ENCODE measurements at regions not wholly inside any gene's neighbourhood (a gene's known extent, or its start where the extent isn't known, plus 50 kb on each side); places are given as distances from the start of the nearest gene placed in this dataset.

DNA sequence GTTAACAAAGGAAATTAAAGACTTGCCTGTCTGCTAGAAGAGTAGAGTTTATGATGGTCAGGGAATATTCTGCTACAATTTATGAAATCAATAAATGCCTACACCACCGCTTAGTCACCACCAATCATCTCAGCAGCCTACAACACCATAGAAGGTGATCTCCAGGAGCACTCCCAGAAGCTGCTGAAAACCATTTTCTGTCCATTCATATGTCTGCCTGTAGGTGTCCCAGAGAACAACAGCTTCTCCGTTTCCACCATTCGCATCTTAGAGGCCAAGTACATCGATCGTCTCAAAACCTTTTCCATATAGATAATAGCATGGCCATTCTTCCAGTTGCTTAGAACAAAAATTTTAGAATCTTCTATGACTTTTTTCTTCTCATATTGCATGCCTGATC is 303.4 kb downstream of the KCNC2 start:
- no peak for DNase-seq (ENCODE audit: low read depth in 2 of 2)

DNA sequence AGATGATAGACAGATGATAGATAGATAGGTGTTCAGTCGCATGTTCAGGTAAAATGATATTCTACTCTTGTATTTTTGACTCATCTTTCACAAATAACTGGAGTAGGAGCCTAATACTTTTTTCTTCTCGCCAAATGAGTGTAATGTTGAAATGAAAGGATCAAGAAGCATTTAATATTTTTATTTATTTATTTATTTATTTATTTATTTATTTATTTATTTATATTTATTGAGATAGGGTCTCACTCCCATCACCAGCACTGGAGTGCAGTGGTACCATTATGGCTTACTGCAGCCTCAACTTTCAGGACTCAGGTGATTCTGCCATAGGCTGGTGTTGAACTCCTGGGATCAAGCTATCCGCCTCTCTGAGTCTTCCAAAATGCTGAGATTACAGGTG is 298.8 kb downstream of the KCNC2 start:
- DNase-seq (ENCODE audit: low read depth in 2 of 2) = no peak

DNA sequence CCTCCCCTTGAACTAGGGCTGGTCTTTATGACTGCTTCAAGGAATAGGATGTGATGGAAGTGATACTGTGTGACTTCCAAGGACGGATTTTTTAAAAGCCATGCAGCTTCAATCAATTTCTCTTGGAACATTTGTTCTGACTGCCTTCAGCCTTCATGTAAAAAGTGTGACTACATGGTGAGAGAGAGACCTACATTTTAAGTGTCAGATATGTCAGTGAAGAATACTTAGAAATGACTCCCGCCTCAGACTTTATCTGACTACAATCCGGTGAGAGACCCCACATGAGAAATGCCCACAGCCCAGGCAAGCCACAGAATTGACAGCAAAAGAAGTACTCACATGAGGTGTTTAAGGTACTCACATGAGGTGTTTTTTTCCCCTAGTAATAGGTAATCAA is 295.3 kb downstream of the KCNC2 start:
- no peak for DNase-seq (ENCODE audit: low read depth in 2 of 2)

DNA sequence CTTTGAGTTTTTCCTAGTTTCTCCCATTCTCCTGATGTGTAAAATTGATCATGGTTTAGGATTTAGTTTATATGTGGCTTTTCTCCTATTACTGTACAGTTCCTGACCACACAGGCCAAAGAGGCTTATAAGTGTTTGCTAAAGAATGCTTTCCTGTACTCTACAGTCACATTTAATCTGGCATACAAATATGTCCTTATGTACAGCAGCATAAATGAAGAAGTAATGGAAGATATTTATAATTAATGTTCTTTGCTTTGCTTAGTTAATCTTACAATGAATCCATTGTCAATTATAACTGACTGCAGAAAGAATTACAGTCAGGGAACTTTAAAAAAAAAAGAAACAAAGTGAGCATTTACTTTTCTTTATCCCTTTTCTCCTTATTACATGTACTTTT is 293.9 kb downstream of the KCNC2 start:
- DNase-seq (ENCODE audit: low read depth in 2 of 2) = no peak

DNA sequence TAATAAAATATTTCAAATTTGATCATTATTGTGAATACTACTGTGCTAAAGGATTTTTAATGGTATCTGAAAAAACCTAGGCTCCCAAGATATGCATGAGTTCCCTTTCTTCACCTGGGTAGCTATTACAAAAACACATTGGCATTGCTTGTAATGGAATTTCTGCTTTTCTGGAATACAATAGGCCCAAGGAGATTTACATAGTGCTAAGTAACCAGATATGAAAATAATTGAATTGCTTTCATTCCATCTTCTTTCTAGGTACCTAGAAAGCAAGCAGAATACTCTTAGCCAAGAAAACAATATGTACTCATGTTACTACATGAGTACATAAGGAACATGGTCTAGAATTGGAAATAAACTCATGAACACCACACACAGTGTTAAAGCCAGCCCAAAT is 291.9 kb downstream of the KCNC2 start:
- DNase-seq (ENCODE audit: low read depth in 2 of 2) = no peak

DNA sequence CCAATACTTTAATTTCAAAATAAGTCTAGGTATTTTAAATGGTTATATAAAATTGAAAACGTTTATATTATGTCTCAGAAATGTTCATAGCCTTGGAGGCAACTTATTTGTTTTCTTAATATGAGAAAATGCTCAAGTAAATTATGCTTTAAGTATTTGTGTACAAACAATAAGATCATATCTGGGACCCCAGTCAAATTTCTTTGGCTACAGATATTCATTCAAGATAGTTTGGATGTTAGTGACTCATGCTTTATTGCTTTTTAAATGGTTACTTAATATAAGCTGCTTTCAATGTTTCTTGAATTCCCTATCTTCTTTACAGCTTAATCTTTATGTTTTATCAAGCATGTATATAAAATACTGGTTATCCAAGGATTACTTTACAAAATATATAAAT is 291.3 kb downstream of the KCNC2 start:
- no peak for DNase-seq (ENCODE audit: low read depth in 2 of 2)

DNA sequence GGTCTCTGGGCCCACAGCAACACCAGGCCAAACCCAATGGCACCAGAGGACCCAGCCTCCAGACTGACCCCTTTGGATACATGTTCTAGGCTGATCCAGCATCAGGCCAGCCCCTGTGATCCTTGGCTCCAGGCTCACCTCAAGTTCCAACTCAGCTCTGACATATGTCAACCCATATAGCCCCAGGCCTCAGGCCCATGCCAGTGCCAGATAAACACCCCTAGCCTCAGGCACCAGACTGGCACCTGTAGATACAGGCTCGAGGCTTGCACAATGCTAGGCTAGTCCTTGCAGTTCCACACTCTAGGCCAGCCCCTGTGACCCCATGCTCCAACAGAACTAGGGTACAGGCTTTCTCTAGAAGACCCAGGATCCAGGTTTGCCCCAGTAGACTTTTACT is 287.5 kb downstream of the KCNC2 start:
- no peak for DNase-seq (ENCODE audit: low read depth in 2 of 2)

DNA sequence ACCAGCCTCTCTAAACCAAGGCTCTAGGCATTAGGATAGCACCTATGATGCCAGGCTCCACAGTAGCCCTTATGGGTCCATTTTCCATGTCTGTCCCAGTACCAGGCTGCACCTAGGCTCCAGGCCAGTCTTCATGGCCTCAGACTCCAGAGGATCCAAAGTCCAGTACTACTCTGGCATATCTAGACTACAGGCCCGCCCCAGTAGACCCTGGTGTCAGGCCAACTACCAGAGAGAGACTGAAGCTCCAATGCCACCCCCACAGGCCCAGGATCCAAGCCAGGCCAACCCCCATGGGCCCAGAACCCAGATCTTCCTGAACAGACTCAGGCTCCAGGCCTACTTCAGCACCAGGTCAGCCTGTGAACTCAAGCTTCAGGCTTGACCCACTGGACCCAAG is 287.0 kb downstream of the KCNC2 start:
- no peak for DNase-seq (ENCODE audit: low read depth in 2 of 2)

DNA sequence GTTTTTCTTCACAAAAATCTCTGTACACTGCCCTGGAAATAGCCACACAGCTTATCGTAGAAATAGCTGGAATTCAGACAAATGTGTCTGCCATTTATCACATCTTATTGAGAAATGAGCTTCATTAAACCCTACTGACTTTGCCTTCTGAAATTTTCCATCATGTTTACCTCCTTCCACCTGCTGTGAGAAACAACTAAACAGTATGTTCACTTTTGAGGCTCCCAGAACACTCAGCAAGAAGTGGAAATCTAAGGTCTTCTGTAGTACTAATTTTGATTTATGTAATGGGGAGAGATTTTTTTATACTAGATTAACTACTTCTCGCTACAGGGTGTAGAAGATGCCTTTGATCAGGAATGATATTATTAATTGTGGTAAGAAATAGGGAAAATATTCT is 268.0 kb downstream of the KCNC2 start:
- no peak for DNase-seq (ENCODE audit: low read depth in 2 of 2)

DNA sequence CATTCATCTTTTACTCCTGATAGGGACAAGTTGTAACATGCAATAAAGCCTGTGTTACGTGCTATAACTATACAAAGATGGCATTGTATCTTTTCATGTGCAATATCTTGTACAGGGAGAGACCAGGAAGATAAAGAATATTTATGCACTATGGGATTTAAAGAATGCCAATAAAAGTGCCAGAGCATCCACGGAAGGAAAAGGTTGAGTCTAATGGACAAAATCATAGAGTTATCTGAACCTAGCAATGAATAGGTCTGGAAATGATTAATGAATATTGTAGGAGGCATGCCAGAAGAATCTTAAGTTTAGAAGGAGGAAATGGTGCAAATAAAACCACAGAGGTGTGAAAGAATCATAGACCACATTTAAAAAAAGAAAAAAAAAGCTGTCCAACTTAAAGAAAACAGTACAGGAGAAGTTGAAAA is 263.9 kb downstream of the KCNC2 start:
- DNase-seq (ENCODE audit: low read depth in 2 of 2) = no peak

DNA sequence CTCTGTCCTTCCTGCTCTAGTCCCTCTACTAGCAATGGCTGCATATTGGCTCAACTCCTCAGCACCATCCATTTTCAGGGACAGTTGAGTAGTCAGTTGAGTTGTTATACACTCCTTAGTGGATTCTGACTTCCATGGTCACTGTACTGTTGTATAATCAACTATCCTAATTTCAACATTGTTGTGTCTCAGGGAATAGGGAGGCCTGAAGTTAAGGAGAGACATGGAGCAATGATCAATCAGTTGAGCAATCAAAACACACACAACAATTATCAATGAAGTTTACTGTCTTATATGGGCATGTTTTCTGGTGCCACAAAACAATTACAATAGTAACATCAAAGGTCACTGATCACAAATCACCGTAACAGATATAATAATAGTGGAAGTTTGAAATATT is 255.9 kb downstream of the KCNC2 start:
- DNase-seq (ENCODE audit: low read depth in 2 of 2) = no peak

DNA sequence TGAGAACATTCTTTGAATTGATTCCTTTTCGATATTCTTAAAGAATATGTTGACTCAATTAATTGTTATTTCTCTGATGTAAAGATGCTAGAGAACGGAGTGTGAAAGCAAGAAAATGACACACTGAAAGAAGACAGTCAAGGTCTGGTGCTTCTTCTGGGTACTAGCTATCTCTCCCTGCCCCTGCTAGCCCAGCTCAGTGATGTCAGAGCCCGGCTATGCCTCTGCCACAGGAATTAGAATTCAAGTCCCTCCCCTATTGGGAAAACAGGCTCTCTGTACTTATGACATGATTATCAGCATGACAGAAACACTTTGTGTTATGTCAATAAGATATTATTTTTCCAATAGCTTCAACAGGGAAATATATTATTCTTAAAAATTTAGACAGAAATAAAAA is 252.4 kb downstream of the KCNC2 start:
- DNase-seq (ENCODE audit: low read depth in 2 of 2) = no peak

DNA sequence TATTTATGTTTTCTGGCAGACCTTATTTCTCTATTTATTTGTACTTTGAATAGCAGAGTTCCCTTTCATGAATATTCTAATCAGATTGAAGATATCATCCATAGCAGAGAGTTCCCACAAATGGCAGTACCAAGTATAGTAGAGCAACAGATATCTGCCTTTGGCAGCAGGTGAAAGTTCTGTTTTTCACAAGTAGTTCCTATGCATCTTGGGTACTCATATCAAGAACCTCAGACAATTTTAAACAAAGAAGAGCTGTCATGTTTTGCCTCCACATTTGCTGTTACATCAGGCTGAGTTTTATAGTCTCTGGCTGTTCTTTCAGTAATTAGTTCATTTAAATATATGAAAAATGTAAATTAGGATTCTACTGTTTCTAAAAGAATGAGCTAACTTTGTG is 252.0 kb downstream of the KCNC2 start:
- DNase-seq (ENCODE audit: low read depth in 2 of 2) = no peak

DNA sequence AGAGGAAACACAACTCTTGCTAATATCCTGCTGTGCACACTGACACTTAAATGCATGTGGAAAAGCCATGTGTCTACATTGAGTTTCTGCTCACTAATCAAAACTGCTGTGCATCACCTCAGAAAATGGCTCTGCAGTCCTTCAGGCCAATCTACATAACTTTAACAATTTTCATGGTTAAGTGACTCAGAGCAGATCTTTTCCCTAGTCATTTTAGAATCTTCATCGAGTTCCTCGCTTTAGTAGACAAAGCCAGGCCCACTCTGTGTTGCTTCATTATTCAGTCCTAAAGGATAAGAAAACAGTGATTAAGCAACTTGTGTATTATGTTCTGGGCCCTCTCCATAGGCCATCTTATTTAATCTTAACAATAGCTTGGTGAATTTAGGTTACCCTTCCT is 250.0 kb downstream of the KCNC2 start:
- DNase-seq (ENCODE audit: low read depth in 2 of 2) = no peak

DNA sequence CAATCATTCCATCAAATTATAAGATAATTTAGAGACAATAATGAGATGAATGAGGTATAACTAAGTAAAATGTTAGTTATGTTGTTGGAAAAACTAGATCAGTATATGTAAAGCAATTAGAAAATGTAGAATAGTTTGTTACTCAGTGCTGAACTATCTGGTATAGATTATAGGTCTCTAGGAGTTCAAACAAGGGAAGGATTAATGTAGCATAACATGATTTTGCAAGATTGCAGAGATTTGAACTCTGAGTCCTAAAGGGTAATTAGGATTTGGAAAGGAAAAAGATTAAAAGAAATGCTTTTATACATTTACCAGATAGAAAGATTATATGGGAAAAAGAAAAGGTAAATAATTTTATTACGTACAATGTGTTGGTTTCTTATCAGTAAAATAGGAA is 246.3 kb downstream of the KCNC2 start:
- no peak for DNase-seq (ENCODE audit: low read depth in 2 of 2)

DNA sequence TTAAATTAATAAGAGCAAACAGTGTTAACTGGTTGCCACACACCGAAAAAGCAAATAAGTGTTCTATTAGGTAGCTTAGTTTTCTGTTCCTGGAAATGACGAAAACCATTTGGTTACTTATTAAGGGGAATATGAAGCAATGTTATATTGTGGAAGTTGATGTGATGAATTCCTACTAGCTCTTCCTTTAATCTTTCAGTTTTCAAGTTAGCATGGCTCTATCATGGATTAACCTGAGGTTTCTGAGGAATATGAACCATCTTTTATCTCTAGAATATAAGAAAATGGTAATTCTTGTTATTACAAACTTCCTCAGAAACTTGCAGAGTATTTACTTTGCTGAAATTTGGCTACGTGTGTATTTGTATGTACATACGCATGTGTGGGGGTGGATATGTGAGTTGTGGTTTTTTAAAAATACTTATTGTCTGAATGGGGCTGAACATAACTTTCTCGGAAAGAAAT is 245.7 kb downstream of the KCNC2 start:
- no peak for DNase-seq (ENCODE audit: low read depth in 2 of 2)

DNA sequence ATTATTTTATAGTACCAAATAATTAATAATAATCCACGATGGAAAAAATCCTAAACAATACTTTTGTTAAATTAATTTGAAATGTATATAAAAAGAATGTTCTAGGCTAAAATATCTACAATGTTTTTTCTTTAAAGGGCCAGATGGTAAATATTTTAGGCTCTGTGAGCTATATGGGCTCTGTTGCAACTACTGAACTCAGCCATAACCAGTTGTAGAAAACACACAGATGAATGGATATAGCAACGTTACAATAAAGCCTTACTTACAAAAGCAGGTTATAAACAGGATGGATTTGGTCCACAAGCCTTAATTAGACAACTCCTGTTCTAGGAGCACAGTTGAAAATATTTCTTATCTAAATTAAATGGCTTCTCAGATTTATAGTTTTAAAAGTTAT is 245.2 kb downstream of the KCNC2 start:
- no peak for DNase-seq (ENCODE audit: low read depth in 2 of 2)

DNA sequence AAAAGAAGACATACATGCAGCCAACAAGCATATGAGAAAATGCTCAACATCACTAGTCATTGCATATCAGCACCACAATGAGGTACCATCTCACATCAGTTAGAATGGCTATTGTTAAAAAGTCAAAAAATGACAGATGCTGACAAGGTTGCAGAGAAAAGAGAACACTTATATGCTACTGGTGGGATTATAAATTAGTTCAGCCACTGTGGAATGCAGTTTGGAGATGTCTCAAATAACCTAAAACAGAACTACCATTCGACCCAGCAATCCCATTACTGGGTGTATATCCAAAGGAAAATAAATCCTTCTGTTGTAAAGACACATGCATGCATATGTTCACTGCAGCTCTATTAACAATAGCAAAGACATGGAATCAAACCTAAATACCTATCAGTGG is 238.4 kb downstream of the KCNC2 start:
- no peak for DNase-seq (ENCODE audit: low read depth in 2 of 2)

DNA sequence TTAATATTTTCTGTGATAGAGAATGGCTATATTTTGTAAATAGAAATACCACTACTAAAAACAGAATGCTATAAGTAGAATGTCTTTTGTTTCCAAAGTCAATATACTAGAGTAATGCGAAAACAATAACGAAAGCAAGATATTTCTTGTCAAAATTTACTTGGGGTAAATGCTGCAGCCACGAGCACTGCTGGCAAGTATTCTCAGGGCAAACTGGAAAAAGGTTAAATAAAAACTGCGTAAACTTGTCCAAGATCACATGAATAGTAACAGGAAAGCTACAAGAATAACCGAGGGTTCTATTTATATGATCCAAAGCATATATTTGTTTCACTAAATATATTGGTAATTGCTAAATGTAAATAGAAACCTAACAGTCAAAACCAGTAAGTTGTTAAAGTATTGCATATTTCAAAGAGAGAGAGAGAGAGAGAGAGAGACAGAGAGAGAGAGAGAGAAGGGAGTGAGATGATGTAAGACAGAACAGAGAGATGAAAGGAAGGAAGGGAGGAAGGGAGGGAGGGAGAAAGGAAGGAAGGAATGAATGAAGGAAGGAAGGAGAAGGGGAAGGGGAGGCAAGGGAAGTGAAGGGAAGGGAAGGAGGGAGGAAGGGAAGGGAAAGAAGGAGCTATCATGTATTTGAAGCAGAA is 231.7 kb downstream of the KCNC2 start:
- DNase-seq (ENCODE audit: low read depth in 2 of 2) = no peak

DNA sequence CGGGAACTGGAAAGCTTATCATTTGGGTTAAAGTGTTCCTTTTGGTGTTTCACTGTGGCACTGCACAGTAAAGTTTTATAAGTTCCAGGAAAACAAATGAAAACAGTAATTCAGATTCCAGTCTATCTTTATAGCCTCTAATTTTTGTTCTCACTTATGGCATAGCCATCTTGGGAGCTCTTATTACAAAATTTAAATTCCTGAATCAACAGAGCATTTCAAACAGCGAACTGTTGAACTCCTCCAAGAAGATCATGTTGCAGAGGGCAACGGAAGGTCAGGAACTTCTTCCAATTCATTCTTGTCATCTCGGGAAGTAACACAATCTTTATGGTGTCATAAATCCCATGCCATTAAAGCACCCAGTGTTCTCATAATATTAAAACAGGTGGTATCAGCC is 229.1 kb downstream of the KCNC2 start:
- no peak for DNase-seq (ENCODE audit: low read depth in 2 of 2)

DNA sequence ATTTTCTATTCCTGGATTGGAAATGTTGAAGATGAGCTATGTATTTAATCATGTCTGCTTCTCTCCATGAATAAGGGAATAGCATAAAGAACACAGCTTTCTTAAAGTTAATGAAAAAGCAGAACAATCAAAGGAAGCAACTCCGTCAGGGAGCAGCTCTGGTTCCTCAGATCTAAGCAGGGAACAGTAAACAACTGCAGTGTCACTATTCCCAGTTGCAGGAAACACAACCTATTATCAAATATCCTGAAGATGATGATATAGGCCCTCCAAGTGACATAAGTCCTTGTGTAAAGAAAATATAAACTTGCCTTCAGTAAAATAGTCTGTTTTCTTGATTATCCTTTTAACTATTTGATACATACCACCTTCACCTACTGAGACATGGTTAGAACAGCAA is 228.1 kb downstream of the KCNC2 start:
- no peak for DNase-seq (ENCODE audit: low read depth in 2 of 2)

DNA sequence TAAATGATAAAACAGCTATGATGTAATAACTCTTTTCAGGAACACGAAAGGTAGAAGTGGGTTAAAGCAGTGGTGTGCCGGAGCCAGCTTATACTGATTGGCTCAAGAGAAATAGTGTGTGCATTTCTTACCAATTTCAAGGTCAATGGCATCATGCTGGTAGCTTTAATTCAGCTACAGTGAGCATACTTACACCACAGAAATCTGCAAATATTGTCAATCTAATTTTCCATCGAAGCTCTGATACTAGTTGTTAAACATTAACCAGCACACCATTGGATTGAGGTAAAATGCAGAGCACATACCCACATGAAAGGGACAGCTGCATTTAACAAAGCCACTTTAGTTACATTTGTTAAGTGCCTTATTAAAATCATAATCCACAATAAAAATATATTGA is 225.7 kb downstream of the KCNC2 start:
- no peak for DNase-seq (ENCODE audit: low read depth in 2 of 2)

DNA sequence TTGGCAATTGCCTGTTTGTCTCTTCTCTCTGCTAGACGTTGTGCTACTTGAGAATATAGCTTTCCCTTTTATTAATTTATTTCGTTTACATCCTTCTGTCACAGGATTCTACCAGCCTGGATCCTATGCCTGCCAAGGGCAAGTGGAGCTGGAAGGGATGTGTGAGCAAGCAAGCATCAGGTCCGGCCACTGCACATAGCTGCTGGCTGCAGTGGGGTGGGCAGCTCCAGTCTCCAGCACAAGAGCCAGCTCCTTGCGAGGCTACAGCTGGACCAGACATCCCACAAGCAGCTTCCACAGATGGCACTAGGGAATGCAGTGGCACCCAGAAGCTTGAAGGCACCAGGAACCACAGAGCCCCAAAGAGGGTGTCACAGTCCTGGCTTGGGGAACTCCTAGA is 225.0 kb downstream of the KCNC2 start:
- DNase-seq (ENCODE audit: low read depth in 2 of 2) = no peak

DNA sequence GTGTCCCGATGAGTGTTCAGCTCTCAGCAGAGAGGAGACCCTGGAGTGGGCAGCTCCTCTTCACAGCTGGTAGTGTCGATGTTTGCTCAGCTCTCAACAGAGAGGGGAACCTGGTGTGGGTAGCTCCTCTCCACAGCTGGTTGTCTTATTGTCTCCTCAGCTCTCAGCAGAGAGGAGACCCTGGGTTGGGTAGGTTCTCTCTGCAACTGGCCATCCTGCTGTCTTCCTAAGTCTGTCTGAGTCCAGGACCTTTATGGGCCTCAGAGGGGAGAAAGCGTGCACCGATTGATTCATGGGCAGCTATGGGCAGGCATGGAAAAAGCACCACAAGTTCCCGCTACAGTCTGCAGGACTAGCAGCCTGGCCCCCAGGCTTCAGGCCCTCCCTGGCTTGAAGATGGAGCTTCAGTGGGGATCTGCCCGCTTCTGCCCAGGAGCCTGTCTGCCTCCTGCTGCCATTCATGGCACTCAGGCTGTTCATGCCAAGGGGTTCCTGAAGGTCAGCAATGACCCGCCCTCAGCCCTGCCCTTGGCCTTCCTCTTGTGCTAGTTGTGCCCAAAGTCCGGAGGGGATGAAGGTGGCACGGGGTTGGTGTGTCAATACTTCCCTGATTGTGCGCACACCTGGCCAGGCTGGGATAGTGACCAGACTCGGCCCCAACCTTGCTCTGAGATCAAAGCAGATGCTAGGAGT is 224.2 kb downstream of the KCNC2 start:
- DNase-seq (ENCODE audit: low read depth in 2 of 2) = no peak
